H1 (cell line): ENCODE measurements at regions not wholly inside any gene's neighbourhood (a gene's known extent, or its start where the extent isn't known, plus 50 kb on each side); places are given as distances from the start of the nearest gene placed in this dataset.

ENCODE experiments used
- CTCF ChIA-PET: fragments of 300-600 bp; sonication (Branson Sonifier 250); formaldehyde crosslinking; loops from one replicate; lab custom pipeline; 2021; ENCODE audit not compliant: partially characterized antibody; lab: Charles Lee
- POLR2A ChIA-PET: fragments of 300-600 bp; sonication (Branson Sonifier 250); formaldehyde crosslinking; loops from one replicate; lab custom pipeline; 2021; ENCODE audit warnings: inconsistent platforms; ENCODE audit not compliant: partially characterized antibody; lab: Charles Lee
- DNase-seq, 2 experiments: peaks; one replicate each; pipeline versions ENCODE4 v3.0.0 to v3.0.0-alpha.2; 2010 to 2022; ENCODE audit warnings: low spot score in 2 of 2, low read depth in 1 of 2, mixed read lengths in 1 of 2
- FAIRE-seq: peaks from 2 replicates; lab custom pipeline; 2011; peaks lifted over from hg19 to GRCh38; lab: Jason Lieb, UNC
- H2AFZ ChIP-seq: 2 replicates; pipeline ENCODE4 v1.8.1; 2012; ENCODE audit warnings: low read length, inconsistent platforms
- H2AK5ac ChIP-seq: 2 replicates; pipeline ENCODE4 v1.6.1; 2013; ENCODE audit warnings: low read depth, low read length
- H2BK120ac ChIP-seq: replicated peaks from 2 replicates; pipeline ENCODE3; 2013; ENCODE audit warnings: low read depth, low read length, inconsistent platforms
- H2BK12ac ChIP-seq: 2 replicates; pipeline ENCODE4 v1.6.1; 2013; ENCODE audit warnings: low read depth, low read length
- H2BK15ac ChIP-seq: 2 replicates; pipeline ENCODE4 v1.6.1; 2013; ENCODE audit warnings: low read length
- H2BK20ac ChIP-seq: 2 replicates; pipeline ENCODE4 v1.6.1; 2013; ENCODE audit warnings: low read length
- H2BK5ac ChIP-seq: 2 replicates; pipeline ENCODE4 v1.6.1; 2013; ENCODE audit warnings: low read depth, low read length
- H3K14ac ChIP-seq: 2 replicates; pipeline ENCODE4 v1.6.1; 2013; ENCODE audit warnings: inconsistent platforms; ENCODE audit not compliant: insufficient read length
- H3K18ac ChIP-seq: 2 replicates; pipeline ENCODE4 v1.6.1; 2013; ENCODE audit warnings: low read length; ENCODE audit errors: extremely low read depth
- H3K23ac ChIP-seq: 2 replicates; pipeline ENCODE4 v1.6.1; 2013; ENCODE audit warnings: inconsistent platforms; ENCODE audit not compliant: insufficient read length
- H3K23me2 ChIP-seq: 2 replicates; pipeline ENCODE4 v1.6.1; 2013; ENCODE audit warnings: low read depth, low read length
- H3K27ac ChIP-seq: 2 replicates; pipeline ENCODE4 v1.6.1; 2011; ENCODE audit warnings: low read depth, low read length, inconsistent platforms
- H3K27me3 ChIP-seq, 4 experiments: replicated peaks in 1 of 4; 1 replicate in 1 of 4; 2 replicates in 3 of 4; pipeline versions ENCODE4 v1.6.1 to v1.8.1; 2011 to 2013; ENCODE audit warnings: low read length in 3 of 4, mild to moderate bottlenecking in 3 of 4, inconsistent platforms in 2 of 4, mixed read lengths in 2 of 4, moderate library complexity in 1 of 4; ENCODE audit not compliant: control insufficient read depth in 3 of 4, insufficient read depth in 3 of 4; ENCODE audit errors: extremely low read depth in 1 of 4
- H3K36me3 ChIP-seq, 4 experiments: 2 replicates each; pipeline versions ENCODE4 v1.6.1 to v1.8.1; 2011 to 2013; ENCODE audit warnings: mild to moderate bottlenecking in 4 of 4, low read length in 3 of 4, moderate library complexity in 2 of 4, control low read depth in 1 of 4, inconsistent platforms in 1 of 4; ENCODE audit not compliant: insufficient read depth in 4 of 4, control insufficient read depth in 2 of 4
- H3K4ac ChIP-seq: replicated peaks from 2 replicates; pipeline ENCODE3; 2013; ENCODE audit warnings: low read length, low read depth, mixed read lengths, inconsistent platforms; ENCODE audit not compliant: insufficient read length
- H3K4me1 ChIP-seq, 4 experiments: replicated peaks in 1 of 4; 1 replicate in 1 of 4; 2 replicates in 3 of 4; pipeline versions ENCODE4 v1.6.1 to v1.8.1; 2011 to 2013; ENCODE audit warnings: low read length in 3 of 4, inconsistent platforms in 2 of 4, mixed read lengths in 1 of 4; ENCODE audit not compliant: insufficient read depth in 4 of 4, control insufficient read depth in 3 of 4
- H3K4me2 ChIP-seq, 2 experiments: 2 replicates each; pipeline versions ENCODE4 v1.6.1 to v1.8.1; 2011 to 2013; ENCODE audit warnings: low read depth in 2 of 2, low read length in 2 of 2, control low read depth in 1 of 2, inconsistent platforms in 1 of 2, mild to moderate bottlenecking in 1 of 2; ENCODE audit not compliant: insufficient read depth in 1 of 2
- H3K4me3 ChIP-seq, 4 experiments: fragments of 200-600, 300-600 bp in 1 of 4; sonication (generic), shearing (Covaris generic), sonication (Bioruptor Twin) in 1 of 4; 2 replicates each; pipeline versions ENCODE4 v1.5.1 to v1.8.1; 2011 to 2016; ENCODE audit warnings: low read length in 4 of 4, low read depth in 3 of 4, control low read depth in 2 of 4, inconsistent platforms in 2 of 4, mild to moderate bottlenecking in 2 of 4, mixed read lengths in 1 of 4, moderate library complexity in 1 of 4; ENCODE audit not compliant: insufficient read depth in 2 of 4; ENCODE audit errors: extremely low read depth in 1 of 4
- H3K56ac ChIP-seq: replicated peaks from 2 replicates; pipeline ENCODE3; 2013; ENCODE audit warnings: low read depth, mild to moderate bottlenecking, mixed read lengths, low read length, inconsistent platforms; ENCODE audit not compliant: insufficient read length
- H3K79me1 ChIP-seq: 2 replicates; pipeline ENCODE4 v1.6.1; 2013; ENCODE audit warnings: low read depth, low read length, control low read depth
- H3K79me2 ChIP-seq, 2 experiments: 2 replicates each; pipeline versions ENCODE4 v1.6.1 to v1.8.1; 2012 to 2013; ENCODE audit warnings: low read length in 2 of 2, mild to moderate bottlenecking in 2 of 2, inconsistent platforms in 1 of 2; ENCODE audit not compliant: insufficient read depth in 2 of 2, control insufficient read depth in 1 of 2
- H3K9ac ChIP-seq, 4 experiments: replicated peaks in 1 of 4; 1 replicate in 1 of 4; 2 replicates in 3 of 4; pipeline versions ENCODE4 v1.6.1 to v1.8.1; 2011 to 2013; ENCODE audit warnings: low read depth in 3 of 4, low read length in 3 of 4, control low read depth in 2 of 4, mild to moderate bottlenecking in 2 of 4, moderate library complexity in 2 of 4, inconsistent platforms in 1 of 4; ENCODE audit errors: extremely low read depth in 1 of 4
- H3K9me3 ChIP-seq, 2 experiments: 2 replicates each; pipeline versions ENCODE4 v1.6.1 to v1.8.1; 2012 to 2013; ENCODE audit warnings: mild to moderate bottlenecking in 2 of 2, moderate library complexity in 2 of 2, control low read depth in 1 of 2, inconsistent platforms in 1 of 2, low read depth in 1 of 2, low read length in 1 of 2, mixed read lengths in 1 of 2; ENCODE audit not compliant: insufficient read depth in 2 of 2
- H4K20me1 ChIP-seq, 2 experiments: replicated peaks in 1 of 2; 2 replicates each; pipeline versions ENCODE3 to v1.8.1; 2011 to 2013; ENCODE audit warnings: inconsistent platforms in 2 of 2, low read length in 2 of 2, mild to moderate bottlenecking in 1 of 2; ENCODE audit not compliant: insufficient read depth in 2 of 2, control insufficient read depth in 1 of 2
- H4K5ac ChIP-seq: 2 replicates; pipeline ENCODE4 v1.6.1; 2013; ENCODE audit warnings: low read length, low read depth, mixed read lengths, inconsistent platforms; ENCODE audit not compliant: insufficient read length
- H4K8ac ChIP-seq: 2 replicates; pipeline ENCODE4 v1.8.0; 2013; ENCODE audit warnings: mild to moderate bottlenecking, moderate library complexity, low read length, inconsistent platforms; ENCODE audit not compliant: insufficient read depth; ENCODE audit errors: extremely low read depth
- H4K91ac ChIP-seq: replicated peaks from 2 replicates; pipeline ENCODE3; 2013; ENCODE audit warnings: low read length, mixed read lengths, inconsistent platforms; ENCODE audit not compliant: insufficient read length
- BACH1 ChIP-seq: IDR thresholded peaks from 2 replicates; pipeline ENCODE4 v1.6.1; 2012; ENCODE audit warnings: low read length, improper control_type of control experiment
- TEAD4 ChIP-seq: IDR thresholded peaks from 2 replicates; pipeline ENCODE4 v1.6.1; 2012; ENCODE audit warnings: low read depth, low read length, inconsistent platforms, mixed read lengths
- WGBS, 2 experiments: shearing (Covaris generic) in 1 of 2; methylation state at CpG; one replicate each; pipeline versions ENCODE4 v1.1.6 to v1.1.7; 2013 to 2015; ENCODE audit warnings: low lambda C conversion rate in 2 of 2, mixed read lengths in 2 of 2, inconsistent platforms in 1 of 2, low coverage in 1 of 2, missing lambda C conversion rate in 1 of 2; ENCODE audit not compliant: insufficient replicate concordance in 2 of 2, insufficient coverage in 1 of 2, insufficient read length in 1 of 2; ENCODE audit errors: extremely low coverage in 1 of 2, missing lambda C conversion rate in 1 of 2; 5-methylcytosine and 5-hydroxymethylcytosine counted together

GRCh38 chr9:95819636-95820035 is 55.9 kb upstream of the ERCC6L2 start:
- WGBS, 2 experiments: 77% methylated on average over 10 of the region's 10 CpGs; no CpG with 5 or more reads in 1 of the 2 experiments
- CTCF ChIA-PET: interaction anchor here (1.0 to 1.8 kb wide), 2 partner anchors 9 to 53 kb away, joined by 4 to 5 read pairs; no protein-coding TSS in a partner anchor
- no peak overlapping the region for H3K4me3 ChIP-seq

More at GRCh38 chr9:95819636-95820035, 55.9 kb upstream of the ERCC6L2 start:
- Histone ChIP-seq H3K79me2 (no peaks in the 10 kb centered on the region), H2BK20ac (no peak overlapping the region), H2BK5ac (no peak overlapping the region; the same call in 1 of the 2 replicates), H3K4me2 (peak overlapping the region in 1 of 2 experiments; percentile 24; a peak in 1 of 4 replicates), H3K18ac (peak overlapping the region; percentile 57; the same call in 1 of the 2 replicates), H4K91ac (no peak overlapping the region), H3K27ac (no peak overlapping the region), H4K20me1 (no peaks in the 10 kb centered on the region), H3K36me3 (no peaks in the 10 kb centered on the region), H2BK15ac (no peak overlapping the region), H3K4ac (no peak overlapping the region), H4K8ac (no peak overlapping the region), H3K27me3 (no peaks in the 10 kb centered on the region; a peak in 1 of 7 replicates), H4K5ac (no peak overlapping the region), H3K79me1 (no peaks in the 10 kb centered on the region), H3K9ac (no peak overlapping the region), H3K9me3 (no peaks in the 10 kb centered on the region), H2AFZ (0 out of 2 replicates have a peak overlapping the region, but pooled peaks have one; percentile 79), H3K4me1 (peaks cover 0 to 10% (median 2%) of the 10 kb centered on the region in 4 experiments; a peak in 5 of 7 replicates), H2BK120ac (no peak overlapping the region), H2AK5ac (no peak overlapping the region; the same call in 1 of the 2 replicates), H3K23ac (no peak overlapping the region), H3K56ac (no peak overlapping the region), H3K14ac (no peak overlapping the region), H3K23me2 (no peaks in the 10 kb centered on the region), H2BK12ac (no peak overlapping the region)
- DNase-seq (peak in 1 of 2 experiments; percentile 7), FAIRE-seq (no peak)
- peak; percentile 48; the same call in 1 of the 2 replicates for TF ChIP-seq TEAD4
- TF ChIP-seq BACH1: no peak
- POLR2A ChIA-PET: no interaction called here
